HepG2 (cell line): ENCODE measurements at regions not wholly inside any gene's neighbourhood (a gene's known extent, or its start where the extent isn't known, plus 50 kb on each side); places are given as distances from the start of the nearest gene placed in this dataset.

ENCODE experiments used
- ARNT2 ChIP-seq: sonication (generic); formaldehyde crosslinking; IDR thresholded peaks from 2 replicates; pipeline ENCODE4 v1.8.0; 2022; ENCODE audit warnings: mild to moderate bottlenecking, low read depth, missing genetic modification reagents, moderate library complexity
- BRCA1 ChIP-seq: sonication (generic); formaldehyde crosslinking; IDR thresholded peaks from 2 replicates; pipeline ENCODE4 v1.4.0; 2020; ENCODE audit warnings: missing genetic modification reagents
- BRF2 ChIP-seq: sonication (generic); formaldehyde crosslinking; IDR thresholded peaks from 2 replicates; pipeline ENCODE4 v1.8.1; 2022; ENCODE audit warnings: mild to moderate bottlenecking, missing genetic modification reagents
- ERF ChIP-seq: IDR thresholded peaks from 2 replicates; pipeline ENCODE4 v1.6.1; 2018; ENCODE audit warnings: missing biosample characterization, missing genetic modification reagents
- FOXP1 ChIP-seq, 2 experiments: fragments of 450-650 bp in 1 of 2; IDR thresholded peaks; 2 replicates each; pipeline ENCODE4 v1.6.1; 2017 to 2018; ENCODE audit warnings: antibody characterized with exemption in 1 of 2
- KAT8 ChIP-seq: IDR thresholded peaks from 2 replicates; pipeline ENCODE4 v1.6.1; 2016; ENCODE audit warnings: missing genetic modification reagents, missing compliant biosample characterization
- KDM1A ChIP-seq: IDR thresholded peaks from 2 replicates; pipeline ENCODE4 v1.6.1; 2016; ENCODE audit warnings: missing compliant biosample characterization
- KLF6 ChIP-seq: IDR thresholded peaks from 2 replicates; pipeline ENCODE4 v1.8.0; 2016; ENCODE audit warnings: missing biosample characterization, missing genetic modification reagents
- NCOR1 ChIP-seq: fragments of 200-600 bp; sonication (generic); IDR thresholded peaks from 2 replicates; pipeline ENCODE4 v1.7.0; 2017; ENCODE audit warnings: antibody characterized with exemption, low read length, borderline replicate concordance
- ZBTB3 ChIP-seq: sonication (generic); formaldehyde crosslinking; IDR thresholded peaks from 2 replicates; pipeline ENCODE4 v1.4.0; 2020; ENCODE audit warnings: low read depth, mild to moderate bottlenecking, moderate library complexity, missing genetic modification reagents, borderline replicate concordance
- ZNF136 ChIP-seq: sonication (generic); formaldehyde crosslinking; IDR thresholded peaks from 2 replicates; pipeline ENCODE4 v1.8.1; 2022; ENCODE audit warnings: low read depth, mild to moderate bottlenecking, moderate library complexity, missing genetic modification reagents
- ZNF275 ChIP-seq: sonication (generic); formaldehyde crosslinking; IDR thresholded peaks from 2 replicates; pipeline ENCODE4 v1.8.0; 2022; ENCODE audit warnings: missing genetic modification reagents, mild to moderate bottlenecking, inconsistent platforms, borderline replicate concordance
- ZNF281 ChIP-seq: sonication (generic); formaldehyde crosslinking; IDR thresholded peaks from 2 replicates; pipeline ENCODE4 v1.4.0; 2020; ENCODE audit warnings: missing genetic modification reagents, borderline replicate concordance
- ZNF512B ChIP-seq: sonication (generic); formaldehyde crosslinking; IDR thresholded peaks from 2 replicates; pipeline ENCODE4 v1.5.1; 2020; ENCODE audit warnings: missing genetic modification reagents, mild to moderate bottlenecking, borderline replicate concordance
- ZNF691 ChIP-seq: sonication (generic); formaldehyde crosslinking; IDR thresholded peaks from 2 replicates; pipeline ENCODE4 v1.4.0; 2020; ENCODE audit warnings: missing genetic modification reagents, low read depth, mild to moderate bottlenecking, borderline replicate concordance
- ZNF709 ChIP-seq: sonication (generic); formaldehyde crosslinking; IDR thresholded peaks from 2 replicates; pipeline ENCODE4 v1.5.0; 2020; ENCODE audit warnings: mild to moderate bottlenecking, missing genetic modification reagents
- ZNF737 ChIP-seq: sonication (generic); formaldehyde crosslinking; IDR thresholded peaks from 2 replicates; pipeline ENCODE4 v1.5.0; 2020; ENCODE audit warnings: missing genetic modification reagents, mild to moderate bottlenecking, borderline replicate concordance

- TF ChIP-seq ZNF275 (peak; percentile 70; the same call in 1 of the 2 replicates), ERF (CRISPR knock-in tag) (peak; percentile 98), ARNT2 (CRISPR knock-in tag) (peak; percentile 61; the same call in 1 of the 2 replicates), BRF2 (CRISPR knock-in tag) (no peak; the same call in 1 of the 2 replicates), ZNF281 (CRISPR knock-in tag) (peak; percentile 100), KLF6 (peak; percentile 97), ZNF709 (CRISPR knock-in tag) (no peak; the same call in 1 of the 2 replicates), ZNF737 (CRISPR knock-in tag) (peak; percentile 44; the same call in 1 of the 2 replicates), ZNF512B (CRISPR knock-in tag) (peak; percentile 21; the same call in 1 of the 2 replicates), FOXP1 (IDR thresholded peaks at IDR 0.05) (peak; percentile 88), FOXP1 (CRISPR knock-in tag; IDR thresholded peaks at IDR 0.05) (peak; percentile 100), ZNF691 (CRISPR knock-in tag) (peak; percentile 87), ZNF136 (0 out of 2 replicates have a peak, but pooled peaks have one; percentile 72), NCOR1 (peak; percentile 99), KAT8 (CRISPR knock-in tag) (peak; percentile 84; the same call in 1 of the 2 replicates), BRCA1 (no peak), ZBTB3 (peak; percentile 90; the same call in 1 of the 2 replicates), KDM1A (CRISPR knock-in tag) (peak; percentile 72)
Observed at GRCh38 chr20:50398821-50399554, 111.2 kb upstream of the PTPN1 start (continued).
